HepG2 (cell line): ENCODE measurements at regions not wholly inside any gene's neighbourhood (a gene's known extent, or its start where the extent isn't known, plus 50 kb on each side); places are given as distances from the start of the nearest gene placed in this dataset.

Experiments used
- EP300 ChIP-seq, 3 experiments: sonication (generic) in 1 of 3; formaldehyde crosslinking in 1 of 3; IDR thresholded peaks; 2 replicates each; pipeline versions ENCODE4 v1.5.1 to v1.6.1; 2011 to 2020; ENCODE audit warnings: low read depth in 2 of 3, low read length in 2 of 3, borderline replicate concordance in 1 of 3, improper control_type of control experiment in 1 of 3, mild to moderate bottlenecking in 1 of 3, missing genetic modification reagents in 1 of 3, moderate library complexity in 1 of 3
- RAD51 ChIP-seq: fragments of 450-650 bp; IDR thresholded peaks from 2 replicates; pipeline ENCODE4 v1.6.1; 2016; ENCODE audit warnings: borderline replicate concordance
- RNF2 ChIP-seq: fragments of 450-650 bp; conservative IDR thresholded peaks from 2 replicates; pipeline ENCODE4 v1.6.1; 2016; ENCODE audit warnings: low read depth
- TOE1 ChIP-seq: sonication (generic); formaldehyde crosslinking; IDR thresholded peaks from 2 replicates; pipeline ENCODE4 v1.4.0; 2020; ENCODE audit warnings: mild to moderate bottlenecking, missing genetic modification reagents
- ZNF326 ChIP-seq: sonication (generic); formaldehyde crosslinking; IDR thresholded peaks from 2 replicates; pipeline ENCODE4 v1.4.0; 2020; ENCODE audit warnings: missing genetic modification reagents, borderline replicate concordance
- TF ChIP-seq, protein P1 (sequence below): sonication (generic); formaldehyde crosslinking; IDR thresholded peaks from 2 replicates; pipeline ENCODE4 v1.9.0; 2021; ENCODE audit warnings: mild to moderate bottlenecking, missing genetic modification reagents
- TF ChIP-seq, protein P2 (sequence below): sonication (generic); formaldehyde crosslinking; IDR thresholded peaks from 2 replicates; pipeline ENCODE4 v1.8.1; 2022; ENCODE audit warnings: low read depth, mild to moderate bottlenecking, missing genetic modification reagents
- TF ChIP-seq, protein P3 (sequence below): sonication (generic); formaldehyde crosslinking; conservative IDR thresholded peaks from 2 replicates; pipeline ENCODE4 v1.5.0; 2020; ENCODE audit warnings: missing genetic modification reagents
- TF ChIP-seq, protein P4 (sequence below): sonication (generic); formaldehyde crosslinking; IDR thresholded peaks from 2 replicates; pipeline ENCODE4 v1.5.0; 2020; ENCODE audit warnings: mild to moderate bottlenecking, missing genetic modification reagents, moderate library complexity

DNA sequence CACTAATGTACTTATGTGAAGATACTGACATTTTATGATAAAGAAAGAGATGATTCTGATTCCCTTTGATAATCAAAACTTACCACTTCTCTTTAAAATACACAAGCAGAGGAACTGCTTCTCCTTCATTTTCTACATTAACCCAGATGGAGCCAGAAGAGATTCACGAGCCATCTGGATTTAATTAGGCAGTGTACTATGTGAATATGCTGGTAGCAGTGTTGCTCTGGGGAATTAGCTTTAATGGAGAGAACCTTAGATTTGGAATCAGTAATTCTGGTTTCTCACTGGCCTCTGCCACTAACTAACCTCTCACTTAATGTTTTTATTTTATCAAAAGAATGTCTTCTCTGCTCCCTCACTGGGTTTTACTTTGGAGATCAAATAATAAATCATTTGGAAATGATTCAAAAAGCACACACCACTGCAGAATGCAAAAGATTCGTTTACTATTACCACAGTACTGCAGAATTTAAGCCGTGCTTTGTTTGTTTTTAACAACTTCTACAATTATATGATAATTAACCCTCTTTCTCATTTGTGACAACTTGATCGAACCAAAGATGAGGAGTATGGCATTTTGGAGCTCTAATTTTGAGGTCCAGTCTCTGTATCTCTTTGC lies 77.5 kb upstream of the PHYHIPL start:
- TF ChIP-seq RNF2: no peak
- no peak for TF ChIP-seq ZNF326 (CRISPR knock-in tag)
- TF ChIP-seq RAD51: no peak
- no peak for TF ChIP-seq TOE1 (CRISPR knock-in tag)
- TF ChIP-seq, protein P1, sequence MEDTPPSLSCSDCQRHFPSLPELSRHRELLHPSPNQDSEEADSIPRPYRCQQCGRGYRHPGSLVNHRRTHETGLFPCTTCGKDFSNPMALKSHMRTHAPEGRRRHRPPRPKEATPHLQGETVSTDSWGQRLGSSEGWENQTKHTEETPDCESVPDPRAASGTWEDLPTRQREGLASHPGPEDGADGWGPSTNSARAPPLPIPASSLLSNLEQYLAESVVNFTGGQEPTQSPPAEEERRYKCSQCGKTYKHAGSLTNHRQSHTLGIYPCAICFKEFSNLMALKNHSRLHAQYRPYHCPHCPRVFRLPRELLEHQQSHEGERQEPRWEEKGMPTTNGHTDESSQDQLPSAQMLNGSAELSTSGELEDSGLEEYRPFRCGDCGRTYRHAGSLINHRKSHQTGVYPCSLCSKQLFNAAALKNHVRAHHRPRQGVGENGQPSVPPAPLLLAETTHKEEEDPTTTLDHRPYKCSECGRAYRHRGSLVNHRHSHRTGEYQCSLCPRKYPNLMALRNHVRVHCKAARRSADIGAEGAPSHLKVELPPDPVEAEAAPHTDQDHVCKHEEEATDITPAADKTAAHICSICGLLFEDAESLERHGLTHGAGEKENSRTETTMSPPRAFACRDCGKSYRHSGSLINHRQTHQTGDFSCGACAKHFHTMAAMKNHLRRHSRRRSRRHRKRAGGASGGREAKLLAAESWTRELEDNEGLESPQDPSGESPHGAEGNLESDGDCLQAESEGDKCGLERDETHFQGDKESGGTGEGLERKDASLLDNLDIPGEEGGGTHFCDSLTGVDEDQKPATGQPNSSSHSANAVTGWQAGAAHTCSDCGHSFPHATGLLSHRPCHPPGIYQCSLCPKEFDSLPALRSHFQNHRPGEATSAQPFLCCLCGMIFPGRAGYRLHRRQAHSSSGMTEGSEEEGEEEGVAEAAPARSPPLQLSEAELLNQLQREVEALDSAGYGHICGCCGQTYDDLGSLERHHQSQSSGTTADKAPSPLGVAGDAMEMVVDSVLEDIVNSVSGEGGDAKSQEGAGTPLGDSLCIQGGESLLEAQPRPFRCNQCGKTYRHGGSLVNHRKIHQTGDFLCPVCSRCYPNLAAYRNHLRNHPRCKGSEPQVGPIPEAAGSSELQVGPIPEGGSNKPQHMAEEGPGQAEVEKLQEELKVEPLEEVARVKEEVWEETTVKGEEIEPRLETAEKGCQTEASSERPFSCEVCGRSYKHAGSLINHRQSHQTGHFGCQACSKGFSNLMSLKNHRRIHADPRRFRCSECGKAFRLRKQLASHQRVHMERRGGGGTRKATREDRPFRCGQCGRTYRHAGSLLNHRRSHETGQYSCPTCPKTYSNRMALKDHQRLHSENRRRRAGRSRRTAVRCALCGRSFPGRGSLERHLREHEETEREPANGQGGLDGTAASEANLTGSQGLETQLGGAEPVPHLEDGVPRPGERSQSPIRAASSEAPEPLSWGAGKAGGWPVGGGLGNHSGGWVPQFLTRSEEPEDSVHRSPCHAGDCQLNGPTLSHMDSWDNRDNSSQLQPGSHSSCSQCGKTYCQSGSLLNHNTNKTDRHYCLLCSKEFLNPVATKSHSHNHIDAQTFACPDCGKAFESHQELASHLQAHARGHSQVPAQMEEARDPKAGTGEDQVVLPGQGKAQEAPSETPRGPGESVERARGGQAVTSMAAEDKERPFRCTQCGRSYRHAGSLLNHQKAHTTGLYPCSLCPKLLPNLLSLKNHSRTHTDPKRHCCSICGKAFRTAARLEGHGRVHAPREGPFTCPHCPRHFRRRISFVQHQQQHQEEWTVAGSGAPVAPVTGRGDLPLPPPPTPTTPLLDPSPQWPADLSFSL: no peak
- TF ChIP-seq, protein P2, sequence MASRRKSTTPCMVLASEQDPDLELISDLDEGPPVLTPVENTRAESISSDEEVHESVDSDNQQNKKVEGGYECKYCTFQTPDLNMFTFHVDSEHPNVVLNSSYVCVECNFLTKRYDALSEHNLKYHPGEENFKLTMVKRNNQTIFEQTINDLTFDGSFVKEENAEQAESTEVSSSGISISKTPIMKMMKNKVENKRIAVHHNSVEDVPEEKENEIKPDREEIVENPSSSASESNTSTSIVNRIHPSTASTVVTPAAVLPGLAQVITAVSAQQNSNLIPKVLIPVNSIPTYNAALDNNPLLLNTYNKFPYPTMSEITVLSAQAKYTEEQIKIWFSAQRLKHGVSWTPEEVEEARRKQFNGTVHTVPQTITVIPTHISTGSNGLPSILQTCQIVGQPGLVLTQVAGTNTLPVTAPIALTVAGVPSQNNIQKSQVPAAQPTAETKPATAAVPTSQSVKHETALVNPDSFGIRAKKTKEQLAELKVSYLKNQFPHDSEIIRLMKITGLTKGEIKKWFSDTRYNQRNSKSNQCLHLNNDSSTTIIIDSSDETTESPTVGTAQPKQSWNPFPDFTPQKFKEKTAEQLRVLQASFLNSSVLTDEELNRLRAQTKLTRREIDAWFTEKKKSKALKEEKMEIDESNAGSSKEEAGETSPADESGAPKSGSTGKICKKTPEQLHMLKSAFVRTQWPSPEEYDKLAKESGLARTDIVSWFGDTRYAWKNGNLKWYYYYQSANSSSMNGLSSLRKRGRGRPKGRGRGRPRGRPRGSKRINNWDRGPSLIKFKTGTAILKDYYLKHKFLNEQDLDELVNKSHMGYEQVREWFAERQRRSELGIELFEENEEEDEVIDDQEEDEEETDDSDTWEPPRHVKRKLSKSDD (CRISPR knock-in tag): no peak
- TF ChIP-seq, protein P3, sequence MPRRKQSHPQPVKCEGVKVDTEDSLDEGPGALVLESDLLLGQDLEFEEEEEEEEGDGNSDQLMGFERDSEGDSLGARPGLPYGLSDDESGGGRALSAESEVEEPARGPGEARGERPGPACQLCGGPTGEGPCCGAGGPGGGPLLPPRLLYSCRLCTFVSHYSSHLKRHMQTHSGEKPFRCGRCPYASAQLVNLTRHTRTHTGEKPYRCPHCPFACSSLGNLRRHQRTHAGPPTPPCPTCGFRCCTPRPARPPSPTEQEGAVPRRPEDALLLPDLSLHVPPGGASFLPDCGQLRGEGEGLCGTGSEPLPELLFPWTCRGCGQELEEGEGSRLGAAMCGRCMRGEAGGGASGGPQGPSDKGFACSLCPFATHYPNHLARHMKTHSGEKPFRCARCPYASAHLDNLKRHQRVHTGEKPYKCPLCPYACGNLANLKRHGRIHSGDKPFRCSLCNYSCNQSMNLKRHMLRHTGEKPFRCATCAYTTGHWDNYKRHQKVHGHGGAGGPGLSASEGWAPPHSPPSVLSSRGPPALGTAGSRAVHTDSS (CRISPR knock-in tag): no peak
- no peak for TF ChIP-seq EP300 (IDR thresholded peaks at IDR 0.05; ENCODE audit: low read depth in 2 of 2, low read length in 2 of 2)
- TF ChIP-seq EP300 (CRISPR knock-in tag; IDR thresholded peaks at IDR 0.05; ENCODE audit: borderline replicate concordance): no peak
- TF ChIP-seq, protein P4, sequence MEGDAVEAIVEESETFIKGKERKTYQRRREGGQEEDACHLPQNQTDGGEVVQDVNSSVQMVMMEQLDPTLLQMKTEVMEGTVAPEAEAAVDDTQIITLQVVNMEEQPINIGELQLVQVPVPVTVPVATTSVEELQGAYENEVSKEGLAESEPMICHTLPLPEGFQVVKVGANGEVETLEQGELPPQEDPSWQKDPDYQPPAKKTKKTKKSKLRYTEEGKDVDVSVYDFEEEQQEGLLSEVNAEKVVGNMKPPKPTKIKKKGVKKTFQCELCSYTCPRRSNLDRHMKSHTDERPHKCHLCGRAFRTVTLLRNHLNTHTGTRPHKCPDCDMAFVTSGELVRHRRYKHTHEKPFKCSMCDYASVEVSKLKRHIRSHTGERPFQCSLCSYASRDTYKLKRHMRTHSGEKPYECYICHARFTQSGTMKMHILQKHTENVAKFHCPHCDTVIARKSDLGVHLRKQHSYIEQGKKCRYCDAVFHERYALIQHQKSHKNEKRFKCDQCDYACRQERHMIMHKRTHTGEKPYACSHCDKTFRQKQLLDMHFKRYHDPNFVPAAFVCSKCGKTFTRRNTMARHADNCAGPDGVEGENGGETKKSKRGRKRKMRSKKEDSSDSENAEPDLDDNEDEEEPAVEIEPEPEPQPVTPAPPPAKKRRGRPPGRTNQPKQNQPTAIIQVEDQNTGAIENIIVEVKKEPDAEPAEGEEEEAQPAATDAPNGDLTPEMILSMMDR (CRISPR knock-in tag): no peak
